Motor neuron (in vitro differentiated cells): ENCODE measurements at regions not wholly inside any gene's neighbourhood (a gene's known extent, or its start where the extent isn't known, plus 50 kb on each side); places are given as distances from the start of the nearest gene placed in this dataset.
A peak's percentile ranks its signal among the peaks of the same experiment; 100 is the strongest.

Experiments used
- ATAC-seq, 8 experiments: fragments of 200-7000 bp; cut with Tn5 transposase; replicated peaks in 6 of 8; 2 replicates each; pipeline ENCODE4 v1.8.0; 2021; ENCODE audit warnings: mild to moderate bottlenecking in 8 of 8, moderate library complexity in 8 of 8
- H3K27ac ChIP-seq, 2 donors: fragments of 250-450 bp; sonication (Bioruptor Pico); 2 replicates each; pipeline ENCODE4 v1.9.0; 2021; ENCODE audit warnings: antibody characterized with exemption in 2 of 2, mild to moderate bottlenecking in 2 of 2, moderate library complexity in 1 of 2
- H3K4me1 ChIP-seq, 2 donors: fragments of 250-450 bp; sonication (Bioruptor Pico); replicated peaks in 1 of 2; 2 replicates each; pipeline ENCODE4 v1.6.1; 2021; ENCODE audit warnings: antibody characterized with exemption in 2 of 2, mild to moderate bottlenecking in 2 of 2, moderate library complexity in 1 of 2
- H3K4me3 ChIP-seq, 5 donors: fragments of 250-450 bp; sonication (Bioruptor Pico); 2 replicates each; pipeline ENCODE4 v1.9.0; 2021; ENCODE audit warnings: antibody characterized with exemption in 5 of 5, mild to moderate bottlenecking in 5 of 5, moderate library complexity in 4 of 5
- WGBS, 10 experiments: fragments of 450-650 bp; shearing (Covaris generic); methylation state at CpG; one replicate each; pipeline ENCODE4 v1.0.0; 2022; 5-methylcytosine and 5-hydroxymethylcytosine counted together
- in situ Hi-C, 9 experiments: fragments of 400-800 bp; cut with MboI; loops; one replicate each; pipeline ENCODE4 v1.15.0; 2021; ENCODE audit warnings: low sequenced_read_pairs in 9 of 9, low pct_unique_long_range_greater_than_20kb in 2 of 9; ENCODE audit not compliant: unreplicated experiment in 9 of 9

GRCh38 chr3:28066020-28066419 lies 175.4 kb upstream of the CMC1 start:
- Histone ChIP-seq H3K4me3 (no peak overlapping the region), H3K27ac (no peak overlapping the region), H3K4me1 (no peaks in the 10 kb centered on the region)
- no peak for ATAC-seq
- in situ Hi-C loops: no loop called here
- 50 to 100% (median 100%) methylated on average over 2 to 5 of the region's 5 CpGs; no CpG with 5 or more reads in 3 of the 10 experiments for WGBS, 10 experiments

- Histone ChIP-seq H3K4me3 (no peak overlapping the region), H3K4me1 (no peaks in the 10 kb centered on the region), H3K27ac (no peak overlapping the region)
- WGBS, 10 experiments: 14 to 100% (median 100%) methylated on average over 1 to 2 of the region's 2 CpGs; no CpG with 5 or more reads in 5 of the 10 experiments
- no peak for ATAC-seq
- in situ Hi-C loops: no loop called here
Measured at GRCh38 chr3:28067014-28067413, 174.4 kb upstream of the CMC1 start.

- in situ Hi-C loops: no loop called here
- no peak for ATAC-seq
- Histone ChIP-seq H3K4me3 (no peak overlapping the region), H3K4me1 (no peaks in the 10 kb centered on the region), H3K27ac (no peak overlapping the region)
- WGBS, 10 experiments: 48 to 88% (median 75%) methylated on average over 2 of the region's 2 CpGs; no CpG with 5 or more reads in 1 of the 10 experiments
Measured at GRCh38 chr3:28068342-28068741, 173.1 kb upstream of the CMC1 start.

- no peak for ATAC-seq
- Histone ChIP-seq H3K4me1 (no peaks in the 10 kb centered on the region), H3K27ac (no peak overlapping the region), H3K4me3 (no peak overlapping the region)
- in situ Hi-C loops: no loop called here
- 26 to 100% (median 66%) methylated on average over 1 to 7 of the region's 7 CpGs; no CpG with 5 or more reads in 2 of the 10 experiments for WGBS, 10 experiments
Measured at GRCh38 chr3:28069438-28069837, 172.0 kb upstream of the CMC1 start.

GRCh38 chr3:28076246-28076645 lies 165.2 kb upstream of the CMC1 start:
- no peak for ATAC-seq
- H3K4me3 ChIP-seq: no peak overlapping the region
- in situ Hi-C loops: no loop called here
- WGBS, 10 experiments: 17 to 100% (median 89%) methylated on average over 1 of the region's 1 CpG; no CpG with 5 or more reads in 3 of the 10 experiments
- no peaks in the 10 kb centered on the region for H3K4me1 ChIP-seq
- H3K27ac ChIP-seq: no peak overlapping the region

- in situ Hi-C loops: no loop called here
- peak; percentile 28 to 83 (median 65) for ATAC-seq
- 0 to 62% (median 26%) methylated on average over 1 to 5 of the region's 7 CpGs; no CpG with 5 or more reads in 4 of the 10 experiments for WGBS, 10 experiments
Measured at GRCh38 chr3:28077572-28077971, 163.8 kb upstream of the CMC1 start.

GRCh38 chr3:28078536-28078935 lies 162.9 kb upstream of the CMC1 start:
- ATAC-seq: no peak
- Histone ChIP-seq H3K4me1 (no peaks in the 10 kb centered on the region), H3K4me3 (no peak overlapping the region), H3K27ac (no peak overlapping the region)
- WGBS, 10 experiments: 0 to 75% (median 29%) methylated on average over 1 of the region's 1 CpG; no CpG with 5 or more reads in 6 of the 10 experiments
- in situ Hi-C loops: no loop called here

More at GRCh38 chr3:28077572-28077971, 163.8 kb upstream of the CMC1 start:
- Histone ChIP-seq H3K27ac (no peak overlapping the region), H3K4me3 (no peak overlapping the region), H3K4me1 (no peaks in the 10 kb centered on the region)

GRCh38 chr3:28080716-28081115 lies 160.7 kb upstream of the CMC1 start:
- ATAC-seq: no peak
- 71 to 100% (median 96%) methylated on average over 1 of the region's 1 CpG; no CpG with 5 or more reads in 4 of the 10 experiments for WGBS, 10 experiments
- in situ Hi-C loops: no loop called here
- H3K4me3 ChIP-seq: no peak overlapping the region
- H3K27ac ChIP-seq: no peak overlapping the region
- no peaks in the 10 kb centered on the region for H3K4me1 ChIP-seq

- Histone ChIP-seq H3K4me1 (no peaks in the 10 kb centered on the region), H3K4me3 (no peak overlapping the region), H3K27ac (no peak overlapping the region)
- in situ Hi-C loops: no loop called here
- peak in 1 of 8 experiments; percentile 29 for ATAC-seq
- WGBS, 10 experiments: 29 to 100% (median 81%) methylated on average over 1 to 2 of the region's 2 CpGs; no CpG with 5 or more reads in 4 of the 10 experiments
Measured at GRCh38 chr3:28081533-28081947, 159.9 kb upstream of the CMC1 start.

GRCh38 chr3:28087591-28087990 lies 153.8 kb upstream of the CMC1 start:
- Histone ChIP-seq H3K4me1 (no peaks in the 10 kb centered on the region), H3K4me3 (no peak overlapping the region), H3K27ac (no peak overlapping the region)
- ATAC-seq: no peak
- WGBS, 10 experiments: 40 to 92% (median 78%) methylated on average over 1 to 2 of the region's 2 CpGs; no CpG with 5 or more reads in 3 of the 10 experiments
- in situ Hi-C loops: no loop called here

GRCh38 chr3:28088811-28089526 lies 152.4 kb upstream of the CMC1 start:
- Histone ChIP-seq H3K27ac (no peak overlapping the region), H3K4me1 (no peaks in the 10 kb centered on the region), H3K4me3 (no peak overlapping the region)
- in situ Hi-C loops: no loop called here
- 71 to 100% (median 87%) methylated on average over 2 to 6 of the region's 7 CpGs for WGBS, 10 experiments
- no peak for ATAC-seq

- no peak for ATAC-seq
- in situ Hi-C loops: no loop called here
- H3K27ac ChIP-seq: no peak overlapping the region
Measured at GRCh38 chr3:28089527-28089897, 151.9 kb upstream of the CMC1 start.

GRCh38 chr3:28099296-28099695 lies 142.1 kb upstream of the CMC1 start:
- H3K4me3 ChIP-seq: no peak overlapping the region
- no peak for ATAC-seq
- H3K4me1 ChIP-seq: no peaks in the 10 kb centered on the region
- H3K27ac ChIP-seq: no peak overlapping the region
- WGBS, 10 experiments: 29 to 100% (median 92%) methylated on average over 1 to 2 of the region's 2 CpGs
- in situ Hi-C loops: no loop called here

More at GRCh38 chr3:28089527-28089897, 151.9 kb upstream of the CMC1 start:
- Histone ChIP-seq H3K4me1 (no peaks in the 10 kb centered on the region), H3K4me3 (no peak overlapping the region)
- 67 to 100% (median 89%) methylated on average over 2 of the region's 2 CpGs; no CpG with 5 or more reads in 3 of the 10 experiments for WGBS, 10 experiments

GRCh38 chr3:28101705-28102104 lies 139.7 kb upstream of the CMC1 start:
- in situ Hi-C loops: no loop called here
- Histone ChIP-seq H3K27ac (no peak overlapping the region), H3K4me1 (no peaks in the 10 kb centered on the region), H3K4me3 (no peak overlapping the region)
- 0 to 83% (median 49%) methylated on average over 1 of the region's 1 CpG; no CpG with 5 or more reads in 2 of the 10 experiments for WGBS, 10 experiments
- ATAC-seq: no peak
